ENCODE measurements at regions not wholly inside any gene's neighbourhood (a gene's known extent, or its start where the extent isn't known, plus 50 kb on each side); places are given as distances from the start of the nearest gene placed in this dataset.

DNA sequence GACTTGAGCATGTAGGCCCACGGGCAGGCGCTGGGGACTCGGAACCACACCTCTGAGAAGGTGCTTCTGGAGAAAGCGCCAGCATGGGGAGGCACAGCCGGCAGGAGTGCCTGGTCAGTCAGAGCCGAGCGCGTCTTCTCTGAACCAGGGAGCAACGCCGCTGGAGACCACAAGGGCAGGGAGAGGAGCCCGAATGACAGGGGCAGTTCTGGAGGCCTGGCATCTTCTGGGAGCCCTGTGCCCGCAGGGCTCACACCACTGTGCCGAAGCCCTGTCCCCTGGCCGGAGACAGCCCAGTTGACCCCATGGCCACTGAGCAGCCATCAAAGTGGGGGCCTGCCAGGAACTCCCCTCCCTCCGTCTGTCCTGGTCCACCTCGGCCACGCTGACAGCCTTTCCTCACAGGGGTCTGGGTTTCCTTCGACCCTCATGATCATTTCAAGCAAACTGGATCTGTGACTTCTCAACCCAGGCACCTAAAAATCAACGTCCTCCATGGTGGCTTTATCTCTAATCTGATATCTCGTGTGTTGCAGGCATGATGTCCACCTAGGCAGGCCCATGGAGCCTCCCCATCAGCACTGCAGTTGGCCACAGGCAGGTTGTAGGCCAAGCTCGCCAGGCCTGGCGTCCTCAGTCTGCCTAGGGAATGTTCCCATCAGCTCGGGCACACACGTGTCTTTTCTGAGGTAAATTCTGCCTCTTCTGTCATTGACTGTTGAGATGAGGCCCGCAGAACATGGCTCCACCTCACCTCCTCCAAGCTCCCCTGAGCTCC lies 299.3 kb upstream of the RTL1 start:
- no peak for DNase-seq (ENCODE audit: low read depth)

GRCh38 chr14:101206556-101206955 lies 303.0 kb upstream of the RTL1 start:
- DNase-seq (ENCODE audit: low read depth): no peak

GRCh38 chr14:101207041-101207440 lies 303.5 kb upstream of the RTL1 start:
- no peak for DNase-seq (ENCODE audit: low read depth)

DNA sequence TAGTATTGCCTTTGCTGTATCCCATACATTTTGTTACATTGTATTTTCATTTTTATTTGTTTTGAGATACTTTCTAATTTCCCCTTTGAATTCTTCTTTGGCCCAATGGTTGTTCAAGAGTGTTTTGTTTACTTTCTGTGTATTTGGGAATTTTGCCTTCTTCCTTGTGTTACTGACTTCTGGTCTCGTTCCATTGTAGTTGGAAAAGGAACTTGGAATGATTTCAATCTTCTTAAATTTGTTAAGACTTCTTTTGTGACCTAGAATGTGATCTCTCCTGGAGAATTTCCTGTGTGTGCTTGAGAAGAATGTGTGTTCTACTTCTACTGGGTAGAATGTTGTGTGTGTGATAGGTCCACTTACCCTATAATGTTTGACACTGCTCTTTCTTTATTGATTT lies 304.4 kb upstream of the RTL1 start:
- DNase-seq (ENCODE audit: low read depth): no peak

DNA sequence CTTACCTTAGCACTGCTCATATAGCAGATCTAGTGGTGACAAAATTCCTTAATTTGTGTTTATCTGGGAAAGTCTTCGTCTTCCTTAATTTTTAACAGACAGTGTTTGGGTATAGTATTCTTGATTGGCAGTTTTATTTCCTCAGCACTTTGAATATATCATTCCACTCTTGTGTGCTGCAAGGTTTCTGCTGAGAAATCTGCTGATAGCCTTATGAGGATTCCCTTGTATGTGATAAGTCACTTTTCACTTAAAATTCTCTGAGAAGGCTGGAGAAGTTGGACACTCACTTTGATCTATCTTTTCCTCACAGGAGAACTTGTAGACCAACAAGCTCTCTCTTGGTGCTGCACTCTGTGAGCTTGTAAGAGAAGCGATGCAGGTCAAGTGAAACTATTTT lies 306.1 kb upstream of the RTL1 start:
- no peak for DNase-seq (ENCODE audit: low read depth)

DNA sequence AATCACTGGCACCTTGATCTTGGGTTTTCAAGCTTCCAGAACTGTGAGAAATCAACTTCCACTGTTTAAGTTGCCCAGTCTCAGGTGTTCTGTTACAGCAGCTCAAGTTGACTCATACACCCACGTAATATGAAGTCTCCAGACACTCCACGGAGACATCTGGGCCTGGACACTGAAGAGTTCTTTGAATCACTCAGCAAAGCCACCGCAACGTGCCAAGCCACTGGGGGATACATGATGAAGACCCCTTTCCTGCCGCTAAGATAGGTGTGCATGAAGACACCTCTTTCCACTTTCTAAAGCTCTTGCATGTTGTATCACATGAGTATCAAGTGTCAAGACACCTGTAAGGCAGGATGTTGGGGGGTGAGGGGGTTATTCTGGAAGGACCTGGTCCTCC lies 311.7 kb upstream of the RTL1 start:
- DNase-seq (ENCODE audit: low read depth): no peak

DNA sequence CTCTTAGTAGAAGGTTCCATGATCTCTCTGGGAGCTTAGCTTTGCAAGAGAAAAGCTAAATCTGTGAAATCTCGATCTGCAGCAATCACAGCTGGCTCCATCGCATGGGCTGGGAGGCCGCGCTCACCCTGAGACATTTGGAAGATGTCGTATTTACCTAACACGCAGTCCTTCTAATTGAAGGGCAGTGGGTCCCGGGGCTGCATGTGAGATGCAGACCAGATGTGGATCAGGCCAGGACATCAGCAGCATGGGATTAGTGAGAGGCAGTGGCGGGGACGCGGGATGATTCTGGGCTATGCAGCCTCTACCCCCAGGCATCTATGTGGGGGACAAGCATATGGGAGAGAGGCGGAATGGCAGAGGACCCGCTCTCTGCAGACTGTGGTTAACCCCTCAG lies 312.4 kb upstream of the RTL1 start:
- DNase-seq (ENCODE audit: low read depth): no peak

- DNase-seq (ENCODE audit: low read depth): no peak
Measured at GRCh38 chr14:101216366-101217079, 313.0 kb upstream of the RTL1 start.

GRCh38 chr14:101217080-101217463 lies 313.6 kb upstream of the RTL1 start:
- no peak for DNase-seq (ENCODE audit: low read depth)

- DNase-seq (ENCODE audit: low read depth): no peak
Measured at GRCh38 chr14:101217616-101218371, 314.3 kb upstream of the RTL1 start.

GRCh38 chr14:101219896-101220703 lies 316.6 kb upstream of the RTL1 start:
- DNase-seq (ENCODE audit: low read depth): no peak

DNA sequence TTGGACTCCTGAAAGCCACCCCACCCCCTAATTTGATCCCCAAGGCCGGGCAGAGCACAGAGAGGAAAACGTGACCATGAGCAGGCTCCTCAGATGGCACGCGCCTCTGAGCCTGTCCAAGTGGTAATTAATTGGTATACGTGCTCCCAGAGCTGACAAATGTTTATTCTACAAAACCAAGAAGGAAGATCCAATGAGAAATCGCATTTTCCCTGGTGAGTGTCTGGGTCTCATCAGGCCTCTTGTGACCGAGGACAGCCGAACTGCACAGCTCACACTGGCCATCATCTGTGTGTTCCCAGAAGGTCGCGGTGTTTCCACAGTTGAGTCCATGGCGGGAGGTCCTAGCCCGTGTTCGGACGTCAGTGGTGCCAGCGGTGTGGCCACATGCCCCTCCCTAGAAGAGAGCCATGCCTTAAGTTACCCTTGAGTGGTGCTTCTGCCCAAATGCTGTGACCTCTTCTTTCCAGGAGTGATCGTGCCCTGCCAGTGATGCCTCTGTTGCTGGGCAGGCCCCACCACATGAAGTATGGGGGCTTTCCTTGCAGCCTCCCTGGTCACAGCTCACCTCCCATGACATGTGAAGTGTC lies 317.5 kb upstream of the RTL1 start:
- no peak for DNase-seq (ENCODE audit: low read depth)

GRCh38 chr14:101221549-101222160 lies 318.1 kb upstream of the RTL1 start:
- no peak for DNase-seq (ENCODE audit: low read depth)

GRCh38 chr14:101222362-101223070 lies 319.0 kb upstream of the RTL1 start:
- DNase-seq (ENCODE audit: low read depth): no peak

DNA sequence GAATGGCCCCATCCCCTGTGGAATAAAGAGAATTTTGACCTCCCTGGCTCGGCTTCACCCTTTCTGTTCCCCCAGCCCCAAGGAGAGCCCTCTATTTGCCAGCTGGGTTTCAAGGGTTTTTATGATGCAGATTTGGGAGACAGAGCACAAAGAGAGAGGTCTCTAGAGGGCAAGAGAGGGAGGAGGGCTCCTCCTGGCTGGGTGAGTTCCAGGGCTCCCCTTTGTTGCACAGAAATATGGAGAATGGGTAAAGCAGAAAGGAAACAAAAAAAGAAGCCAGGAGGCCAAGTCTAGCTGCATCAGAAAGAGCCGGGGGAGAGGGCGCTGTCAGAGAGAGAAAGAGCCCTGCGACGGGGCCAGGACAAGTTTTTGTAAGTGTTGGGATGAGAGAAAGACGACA lies 319.6 kb upstream of the RTL1 start:
- no peak for DNase-seq (ENCODE audit: low read depth)

- DNase-seq (ENCODE audit: low read depth): no peak
Measured at GRCh38 chr14:101223561-101224162, 320.1 kb upstream of the RTL1 start.

DNA sequence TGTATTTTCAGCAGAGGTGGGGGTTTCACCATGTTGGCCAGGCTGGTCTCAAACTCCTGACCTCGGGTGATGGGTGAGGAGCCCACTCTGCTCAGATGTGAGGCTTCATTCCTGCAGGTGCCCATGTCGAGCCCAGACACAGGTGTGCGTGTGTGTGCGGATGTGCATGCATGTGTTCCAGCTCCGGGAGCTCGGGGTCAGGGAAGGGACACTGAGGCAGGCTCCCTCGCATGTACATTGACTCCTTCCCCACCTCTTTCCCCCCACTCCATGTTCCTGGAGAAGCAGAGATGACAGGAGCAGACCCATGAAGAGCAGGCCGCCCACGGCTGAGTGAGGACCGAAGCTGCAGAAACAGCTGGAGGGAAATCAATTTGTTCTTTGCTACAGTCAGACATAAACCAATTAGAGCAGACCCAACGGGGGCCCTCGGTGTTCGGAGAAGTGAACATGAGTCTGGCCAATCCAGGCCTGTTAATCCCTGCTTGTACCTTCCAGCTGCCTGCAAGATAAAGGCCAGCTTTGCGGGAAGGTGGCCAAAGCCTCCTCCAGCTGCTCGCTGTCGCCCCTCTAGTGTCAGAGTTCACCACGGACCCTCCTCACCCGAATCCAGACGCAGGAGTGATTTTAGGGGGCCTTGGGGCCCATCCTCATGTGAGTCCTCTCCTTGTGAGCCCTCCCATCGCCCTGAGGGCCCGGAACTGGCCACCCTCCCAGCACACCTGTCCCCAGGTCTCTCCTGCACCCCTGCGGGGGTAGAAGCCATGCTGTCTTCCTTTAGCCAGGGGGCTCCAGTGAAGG lies 321.0 kb upstream of the RTL1 start:
- DNase-seq (ENCODE audit: low read depth): no peak

- no peak for DNase-seq (ENCODE audit: low read depth)
Measured at GRCh38 chr14:101225157-101226152, 321.9 kb upstream of the RTL1 start.

All from forelimb muscle (tissue), 1 donor.